ENCODE measurements at regions not wholly inside any gene's neighbourhood (a gene's known extent, or its start where the extent isn't known, plus 50 kb on each side); places are given as distances from the start of the nearest gene placed in this dataset.

GRCh38 chr13:106163426-106163825 is 372.0 kb downstream of the EFNB2 start:
- H3K36me3 ChIP-seq (ENCODE audit: control insufficient read depth in 2 of 2, insufficient read depth in 1 of 2, low read length in 2 of 2), result no peaks in the 10 kb centered on the region
- no peak overlapping the region for H3K27ac ChIP-seq (ENCODE audit: extremely low read depth, low read depth, low read length)
- no peak overlapping the region for H3K4me3 ChIP-seq (ENCODE audit: low read depth, low read length)
- H3K4me1 ChIP-seq (ENCODE audit: control insufficient read depth, insufficient read depth, low read length), result no peaks in the 10 kb centered on the region
- ChIA-PET CTCF (no interaction called here), POLR2A (no interaction called here)
- TF ChIP-seq HOXD13 (CRISPR knock-in tag; IDR thresholded peaks at IDR 0.05; ENCODE audit: borderline replicate concordance), result no peak
- no peak for TF ChIP-seq ZNF302 (tag by site-specific recombination; IDR thresholded peaks at IDR 0.05; ENCODE audit: low read depth)
- no peak for TF ChIP-seq ZNF776 (tag by site-specific recombination; IDR thresholded peaks at IDR 0.05; ENCODE audit: borderline replicate concordance)
- TF ChIP-seq ZSCAN18 (tag by site-specific recombination; IDR thresholded peaks at IDR 0.05), result no peak
- TF ChIP-seq ZSCAN16 (tag by site-specific recombination; IDR thresholded peaks at IDR 0.05), result no peak
- no peak for TF ChIP-seq ZNF837 (tag by site-specific recombination; IDR thresholded peaks at IDR 0.05)
- TF ChIP-seq ZNF10 (tag by site-specific recombination; IDR thresholded peaks at IDR 0.05), result no peak
- TF ChIP-seq ZNF184 (tag by site-specific recombination; IDR thresholded peaks at IDR 0.05), result no peak
- no peak for TF ChIP-seq ZNF26 (tag by site-specific recombination; IDR thresholded peaks at IDR 0.05)
- no peak for TF ChIP-seq ZNF747 (tag by site-specific recombination; IDR thresholded peaks at IDR 0.05)
- TF ChIP-seq ZNF426 (tag by site-specific recombination; IDR thresholded peaks at IDR 0.05), result no peak
- no peak for TF ChIP-seq ZNF292 (tag by site-specific recombination; IDR thresholded peaks at IDR 0.05; ENCODE audit: borderline replicate concordance, low read depth)
- no peaks in the 10 kb centered on the region for H3K9me3 ChIP-seq (ENCODE audit: control insufficient read depth, insufficient read depth, low read depth, low read length)

- H3K36me3 ChIP-seq (ENCODE audit: control insufficient read depth in 2 of 2, insufficient read depth in 1 of 2, low read length in 2 of 2), result no peaks in the 10 kb centered on the region
- H3K4me1 ChIP-seq (ENCODE audit: control insufficient read depth, insufficient read depth, low read length), result no peaks in the 10 kb centered on the region
- H3K27ac ChIP-seq (ENCODE audit: extremely low read depth, low read depth, low read length), result no peak overlapping the region
- ChIA-PET POLR2A (no interaction called here), CTCF (interaction anchor here (0.8 kb wide), 1 partner anchor 17 kb away, joined by 3 read pairs; no protein-coding TSS in a partner anchor)
- H3K9me3 ChIP-seq (ENCODE audit: control insufficient read depth, insufficient read depth, low read depth, low read length), result no peaks in the 10 kb centered on the region
- no peak overlapping the region for H3K4me3 ChIP-seq (ENCODE audit: low read depth, low read length)
- TF ChIP-seq BCL11B (tag by site-specific recombination; IDR thresholded peaks at IDR 0.05; ENCODE audit: low read depth) (no peak), KLF7 (tag by site-specific recombination; IDR thresholded peaks at IDR 0.05; ENCODE audit: borderline replicate concordance) (no peak), TCF7L2 (IDR thresholded peaks at IDR 0.05; ENCODE audit: borderline replicate concordance, low read depth, low read length) (no peak), SALL2 (tag by site-specific recombination; IDR thresholded peaks at IDR 0.05; ENCODE audit: borderline replicate concordance) (no peak), ZNF792 (tag by site-specific recombination; IDR thresholded peaks at IDR 0.05) (no peak), ZNF473 (tag by site-specific recombination; IDR thresholded peaks at IDR 0.05) (no peak)
Observed at GRCh38 chr13:106161146-106161545, 374.3 kb downstream of the EFNB2 start.

GRCh38 chr13:106159295-106160195 is 375.9 kb downstream of the EFNB2 start:
- H3K4me3 ChIP-seq (ENCODE audit: low read depth, low read length), result no peak overlapping the region
- H3K4me1 ChIP-seq (ENCODE audit: control insufficient read depth, insufficient read depth, low read length), result no peaks in the 10 kb centered on the region
- CTCF ChIA-PET, result interaction anchor here (0.5 kb wide), 1 partner anchor 289 kb away, joined by 3 read pairs; no protein-coding TSS in a partner anchor
- no peak overlapping the region for H3K27ac ChIP-seq (ENCODE audit: extremely low read depth, low read depth, low read length)
- H3K9me3 ChIP-seq (ENCODE audit: control insufficient read depth, insufficient read depth, low read depth, low read length), result no peaks in the 10 kb centered on the region
- no peaks in the 10 kb centered on the region for H3K36me3 ChIP-seq (ENCODE audit: control insufficient read depth in 2 of 2, insufficient read depth in 1 of 2, low read length in 2 of 2)
- POLR2A ChIA-PET, result no interaction called here
- TF ChIP-seq ZBTB48 (tag by site-specific recombination; IDR thresholded peaks at IDR 0.05) (no peak), ZNF670 (tag by site-specific recombination; IDR thresholded peaks at IDR 0.05; ENCODE audit: low read depth) (no peak), ZNF175 (tag by site-specific recombination; IDR thresholded peaks at IDR 0.05) (no peak), ZNF549 (tag by site-specific recombination; IDR thresholded peaks at IDR 0.05) (no peak), ZNF16 (tag by site-specific recombination; IDR thresholded peaks at IDR 0.05; ENCODE audit: low read depth) (no peak), ZSCAN5A (tag by site-specific recombination; IDR thresholded peaks at IDR 0.05) (no peak), ZNF621 (tag by site-specific recombination; IDR thresholded peaks at IDR 0.05) (no peak), ZNF341 (tag by site-specific recombination; IDR thresholded peaks at IDR 0.05; ENCODE audit: low read depth) (no peak), ZNF2 (tag by site-specific recombination; IDR thresholded peaks at IDR 0.05) (no peak), ZFHX2 (tag by site-specific recombination; conservative IDR thresholded peaks at IDR 0.05) (no peak), ZNF24 (tag by site-specific recombination; IDR thresholded peaks at IDR 0.05) (no peak), ZBTB1 (tag by site-specific recombination; IDR thresholded peaks at IDR 0.05) (no peak)
